NCI-H345 (cell line): ENCODE measurements at regions not wholly inside any gene's neighbourhood (a gene's known extent, or its start where the extent isn't known, plus 50 kb on each side); places are given as distances from the start of the nearest gene placed in this dataset.
A peak's percentile ranks its signal among the peaks of the same experiment; 100 is the strongest.
"Not testable (repeated sequence)": the region's sequence is repeated elsewhere in the genome, so short reads cannot be mapped to it uniquely, and the experiment has no call there.

Experiments
- DNase-seq: peaks from one replicate; lab custom pipeline; 2025; lab: John Stamatoyannopoulos, UW

- DNase-seq: no peak
These were observed 558.9 kb upstream of the MBL2 start for GRCh38 chr10:53331460-53331859.

- not testable (repeated sequence) for DNase-seq
These were observed 554.1 kb upstream of the MBL2 start for GRCh38 chr10:53326401-53327305.

DNA sequence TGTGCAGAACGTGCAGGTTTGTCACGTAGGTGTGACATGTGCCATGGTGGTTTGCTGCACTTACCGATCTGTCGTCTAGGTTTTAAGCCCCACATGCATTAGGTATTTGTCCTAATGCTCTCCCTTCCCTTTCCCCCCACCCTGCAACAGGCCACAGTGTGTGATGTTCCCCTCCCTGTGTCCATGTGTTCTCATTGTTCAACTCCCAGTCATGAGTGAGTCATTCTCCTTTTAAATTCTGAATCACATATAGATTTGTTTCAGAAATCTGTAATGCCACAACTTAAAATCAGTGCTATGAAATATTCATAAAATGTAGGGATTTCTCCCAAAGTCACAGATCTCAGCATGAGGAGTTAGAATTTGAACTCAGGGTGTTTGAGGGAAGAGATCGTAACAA is 552.5 kb upstream of the MBL2 start:
- no peak for DNase-seq

DNA sequence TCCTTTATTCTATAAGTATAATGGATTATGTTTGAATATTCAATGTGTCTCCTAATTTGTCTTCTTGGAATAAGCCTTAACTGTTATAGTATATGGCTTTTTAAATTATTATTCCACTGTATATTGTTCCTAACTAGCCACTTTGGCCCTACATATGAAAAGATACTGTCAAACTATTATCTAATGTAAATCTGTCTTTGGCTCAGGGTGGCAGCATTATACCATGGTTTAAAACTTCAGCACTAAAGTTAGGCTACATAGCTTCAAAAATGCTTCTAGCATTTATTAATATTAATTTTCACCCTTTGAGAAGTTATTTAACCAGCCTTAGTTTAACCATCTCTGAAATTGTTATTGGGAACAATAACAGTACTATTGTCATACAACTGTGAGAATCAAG is 543.1 kb upstream of the MBL2 start:
- no peak for DNase-seq

GRCh38 chr10:53314876-53315275 is 542.3 kb upstream of the MBL2 start:
- no peak for DNase-seq

DNA sequence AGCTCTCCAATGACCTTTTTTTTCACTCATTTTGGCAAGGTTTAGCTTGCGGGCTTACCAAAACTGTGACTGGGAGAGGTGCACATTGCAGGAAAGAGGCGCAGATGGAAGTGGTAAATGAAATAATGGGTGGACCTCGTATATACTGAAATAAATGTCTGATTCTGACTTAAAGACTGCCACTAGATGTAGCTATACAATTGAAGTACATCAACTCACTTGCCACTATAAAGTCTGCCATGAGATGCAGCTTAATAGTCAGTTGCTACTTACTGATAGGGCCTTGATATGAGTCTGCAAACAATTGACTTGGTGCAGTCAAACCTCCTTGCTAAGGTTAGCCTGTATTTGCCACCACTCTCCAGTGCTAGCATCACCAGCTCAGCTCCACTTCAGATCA is 525.9 kb upstream of the MBL2 start:
- no peak for DNase-seq

DNA sequence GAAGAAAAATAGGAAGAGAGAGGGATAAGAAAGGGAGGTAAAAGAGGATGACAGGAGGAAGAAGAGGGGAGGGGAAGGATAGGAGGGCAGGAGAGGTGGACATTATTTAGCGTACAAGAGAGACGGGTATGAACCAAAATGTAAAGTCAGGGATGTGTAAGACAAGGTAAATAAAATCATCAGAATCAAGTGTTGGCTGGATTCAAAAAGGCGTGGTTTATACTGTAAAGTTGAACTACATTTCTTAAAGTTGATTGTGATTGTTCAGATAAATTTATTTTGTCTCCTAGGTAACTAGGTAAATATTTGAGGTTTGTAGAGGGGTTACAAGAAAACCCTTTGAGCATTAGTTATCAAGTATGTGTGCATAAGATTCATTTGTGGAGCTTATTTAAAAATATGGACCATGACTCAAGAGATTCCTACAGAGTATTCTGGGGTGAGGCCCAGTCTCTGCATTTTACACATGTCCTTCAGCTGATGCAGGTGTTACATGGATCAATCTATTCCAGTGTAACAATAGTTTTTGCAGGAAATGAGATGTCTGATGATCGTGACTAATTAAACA is 512.1 kb upstream of the MBL2 start:
- DNase-seq: no peak

DNA sequence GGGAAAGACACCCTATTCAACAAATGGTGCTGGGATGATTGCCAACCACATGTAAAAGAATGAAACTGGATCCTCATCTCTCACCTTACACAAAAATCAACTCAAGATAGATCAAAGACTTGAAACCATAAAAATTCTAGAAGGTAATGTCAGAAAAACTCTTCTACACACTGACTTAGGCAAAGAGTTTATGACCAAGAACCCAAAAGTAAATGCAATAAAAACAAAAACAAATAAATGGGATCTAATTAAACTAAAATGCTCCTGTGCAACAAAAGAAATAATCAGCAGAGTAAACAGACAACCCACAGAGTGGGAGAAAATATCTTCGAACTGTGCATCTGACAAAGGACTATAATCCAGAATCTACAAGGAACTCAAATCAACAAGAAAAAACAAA is 504.2 kb upstream of the MBL2 start:
- DNase-seq: peak; percentile 0

GRCh38 chr10:53269482-53269881 is 496.9 kb upstream of the MBL2 start:
- DNase-seq: no peak

DNA sequence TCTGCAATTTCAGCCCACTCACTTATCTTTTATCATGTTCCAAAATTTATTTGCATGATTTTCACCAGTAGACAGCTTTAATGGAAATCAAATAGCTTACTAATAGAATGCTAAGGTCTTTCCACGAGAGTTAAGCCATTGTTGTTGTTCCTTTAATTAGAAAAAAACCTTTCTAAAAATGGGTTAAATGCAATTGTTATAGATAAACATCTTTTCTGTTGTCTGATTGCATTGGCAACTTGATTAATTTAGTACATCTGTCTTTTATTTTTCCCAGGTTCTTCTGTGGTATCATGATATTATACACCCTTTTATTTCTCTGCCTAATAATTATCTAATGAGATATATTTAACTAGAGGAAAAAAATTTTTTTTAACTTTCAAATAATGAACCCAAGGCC is 487.6 kb upstream of the MBL2 start:
- no peak for DNase-seq

GRCh38 chr10:53256623-53257022 is 484.0 kb upstream of the MBL2 start:
- DNase-seq: no peak

DNA sequence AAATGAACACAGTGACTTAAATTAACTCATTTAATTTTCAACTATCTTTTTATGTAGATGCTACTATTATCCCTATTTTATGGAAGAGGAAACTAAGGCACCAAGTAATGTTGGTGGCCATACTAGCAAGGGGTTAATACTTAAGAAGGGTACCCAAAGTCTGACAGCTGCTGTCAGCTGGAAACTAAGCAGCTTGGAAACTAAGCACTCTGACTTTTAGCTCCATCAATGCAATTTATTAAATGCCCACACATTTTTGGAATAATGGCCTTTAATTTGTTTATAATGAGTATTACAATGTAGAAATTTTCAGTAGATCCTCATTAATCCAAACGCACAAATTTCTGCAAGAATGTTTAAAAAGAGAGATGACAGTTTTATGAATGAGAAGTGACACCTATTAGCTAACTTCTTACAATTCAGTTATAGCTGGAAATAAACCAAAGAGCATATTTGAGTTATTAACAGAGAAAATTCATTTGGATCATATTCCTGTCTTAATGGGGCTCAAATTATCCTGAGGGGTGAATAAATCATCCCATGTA is 483.1 kb upstream of the MBL2 start:
- DNase-seq: no peak

- no peak for DNase-seq
These were observed 480.6 kb upstream of the MBL2 start for GRCh38 chr10:53253221-53253620.

- no peak for DNase-seq
These were observed 467.3 kb upstream of the MBL2 start for GRCh38 chr10:53239873-53240272.

- DNase-seq: no peak
These were observed 464.4 kb upstream of the MBL2 start for GRCh38 chr10:53236941-53237340.

DNA sequence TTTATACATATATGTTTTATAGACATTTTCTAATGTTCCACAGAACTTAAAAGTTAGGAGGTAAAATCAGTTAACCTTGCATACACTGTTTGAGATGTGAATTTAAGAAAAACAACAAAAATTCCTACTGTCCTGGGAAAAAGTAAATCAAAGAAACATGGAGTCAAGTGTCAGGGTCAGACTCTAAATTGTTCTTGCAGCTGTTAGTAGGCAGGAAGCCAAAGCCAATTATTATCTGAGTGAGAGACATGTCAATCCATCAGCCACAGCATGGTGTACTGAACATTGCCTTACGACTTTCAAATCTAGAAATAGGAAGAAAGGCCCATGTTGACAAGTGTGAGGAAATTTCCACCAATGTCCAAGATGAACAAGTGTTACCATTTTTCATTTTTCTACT is 461.2 kb upstream of the MBL2 start:
- no peak for DNase-seq

GRCh38 chr10:53230651-53231050 is 458.1 kb upstream of the MBL2 start:
- DNase-seq: no peak

DNA sequence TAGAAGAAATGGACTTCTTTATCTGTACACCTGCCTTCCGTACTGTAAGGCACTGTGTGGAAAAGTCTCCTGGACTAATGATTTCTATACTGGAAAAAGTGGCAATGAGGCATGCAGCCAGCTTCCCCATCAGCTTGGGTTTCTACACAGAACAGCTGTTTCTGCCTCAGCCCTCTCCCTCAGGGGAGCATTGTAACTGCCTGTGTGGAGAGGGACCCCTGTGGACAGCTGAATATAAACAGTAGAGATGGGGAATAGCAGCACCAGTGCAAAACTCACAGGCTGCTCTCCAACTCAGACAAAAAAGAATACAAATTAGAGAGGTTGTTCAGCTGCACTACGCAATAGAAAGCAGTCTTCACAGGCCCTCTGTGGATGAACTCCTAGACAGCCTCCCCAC is 451.3 kb upstream of the MBL2 start:
- peak; percentile 92 for DNase-seq

- DNase-seq: no peak
These were observed 450.2 kb upstream of the MBL2 start for GRCh38 chr10:53222806-53223205.

GRCh38 chr10:53209944-53210611 is 437.5 kb upstream of the MBL2 start:
- DNase-seq: peak; percentile 31

DNA sequence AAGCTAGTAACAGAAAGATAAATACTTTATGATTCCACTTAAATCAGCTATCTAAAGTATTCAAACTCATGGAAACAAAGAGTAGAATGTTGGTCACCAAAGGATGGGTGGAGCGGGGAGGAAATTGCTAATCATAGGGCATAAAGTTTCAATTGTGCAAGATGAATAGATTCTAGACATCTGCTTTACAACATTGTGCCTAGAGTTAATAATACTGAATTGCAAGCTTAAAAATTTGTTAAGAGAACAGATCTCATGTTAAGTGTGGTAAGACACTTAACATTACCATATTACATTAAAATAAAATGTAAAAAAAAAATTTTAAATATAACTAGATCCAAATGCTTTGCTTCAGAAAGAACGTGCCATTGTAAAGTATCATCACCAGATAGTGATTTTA is 411.1 kb upstream of the MBL2 start:
- no peak for DNase-seq

- DNase-seq: no peak
These were observed 404.9 kb upstream of the MBL2 start for GRCh38 chr10:53177468-53177867.

DNA sequence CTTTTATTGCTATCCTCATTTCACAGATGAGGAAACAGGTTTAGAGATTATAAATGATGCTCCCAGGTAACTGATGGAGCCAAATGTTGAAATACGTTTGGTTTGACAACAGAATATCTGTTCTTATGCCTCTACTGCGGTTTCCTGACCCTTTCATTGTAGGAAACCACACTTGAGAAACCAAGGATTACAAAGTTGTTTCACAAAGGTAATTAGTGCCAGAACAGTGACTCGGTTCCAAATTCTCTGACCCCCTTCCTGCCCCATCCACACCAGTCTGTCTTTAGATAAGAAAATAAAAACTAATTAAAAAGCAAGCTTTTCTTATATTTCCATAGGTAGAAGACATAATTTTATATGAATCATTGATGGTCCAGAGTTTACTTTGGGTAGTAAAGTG is 393.7 kb upstream of the MBL2 start:
- no peak for DNase-seq
